Endothelial cell of umbilical vein (primary cell): ENCODE measurements at regions not wholly inside any gene's neighbourhood (a gene's known extent, or its start where the extent isn't known, plus 50 kb on each side); places are given as distances from the start of the nearest gene placed in this dataset.
"Not testable (repeated sequence)": the region's sequence is repeated elsewhere in the genome, so short reads cannot be mapped to it uniquely, and the experiment has no call there.

Experiments used
- CTCF ChIP-seq, 2 donors: IDR thresholded peaks; 1 replicate in 1 of 2; 2 replicates in 1 of 2; pipeline ENCODE4 v1.5.1; 2011; ENCODE audit warnings: low read length in 2 of 2, mild to moderate bottlenecking in 2 of 2, moderate library complexity in 2 of 2, control low read depth in 1 of 2, inconsistent platforms in 1 of 2, low read depth in 1 of 2; ENCODE audit not compliant: insufficient read depth in 1 of 2; ENCODE audit errors: extremely low read depth in 1 of 2
- EZH2 ChIP-seq: IDR thresholded peaks from 2 replicates; pipeline ENCODE4 v1.6.1; 2012; ENCODE audit warnings: borderline replicate concordance, low read depth, mild to moderate bottlenecking, moderate library complexity, low read length, inconsistent platforms; ENCODE audit not compliant: severe bottlenecking
- JUN ChIP-seq: IDR thresholded peaks from 2 replicates; pipeline ENCODE4 v1.6.1; 2011; ENCODE audit warnings: borderline replicate concordance, low read depth; ENCODE audit not compliant: insufficient read length, insufficient read depth
- POLR2A ChIP-seq: IDR thresholded peaks from 2 replicates; pipeline ENCODE4 v1.6.1; 2012; ENCODE audit warnings: low read depth, mild to moderate bottlenecking, control low read depth, low read length
- POLR2AphosphoS5 ChIP-seq: IDR thresholded peaks from 2 replicates; pipeline ENCODE4 v1.6.1; 2012; ENCODE audit warnings: low read depth, mild to moderate bottlenecking, control low read depth, low read length, moderate library complexity; ENCODE audit not compliant: insufficient read depth

DNA sequence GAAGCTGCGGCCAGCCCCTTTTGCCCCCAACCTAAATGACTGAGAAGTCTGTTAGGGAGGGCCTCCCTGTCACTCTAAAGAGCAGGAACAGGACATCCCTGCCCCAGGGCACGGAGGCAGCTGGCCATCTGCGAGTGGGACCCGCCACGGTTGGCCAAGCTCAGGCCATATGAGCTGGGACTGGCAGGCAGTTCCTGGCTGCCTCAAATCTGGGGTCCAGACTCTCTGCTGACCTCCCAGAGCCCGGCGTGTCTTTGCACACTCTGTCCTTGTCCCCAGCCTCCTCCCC, 143.0 kb downstream of the IGLL1 start:
- not testable (repeated sequence) for TF ChIP-seq CTCF (IDR thresholded peaks at IDR 0.05; ENCODE audit: extremely low read depth in 1 of 2, insufficient read depth in 1 of 2, low read depth in 1 of 2, low read length in 2 of 2); EZH2; POLR2AphosphoS5; JUN; POLR2A
